Fibroblast of lung (primary cell): ENCODE measurements at regions not wholly inside any gene's neighbourhood (a gene's known extent, or its start where the extent isn't known, plus 50 kb on each side); places are given as distances from the start of the nearest gene placed in this dataset.
"Not testable (repeated sequence)": the region's sequence is repeated elsewhere in the genome, so short reads cannot be mapped to it uniquely, and the experiment has no call there.

Source experiments
- DNase-seq, 2 donors: peaks; one replicate each; pipeline versions ENCODE4 v3.0.0 to v3.0.0-alpha.2; 2010; ENCODE audit warnings: low read depth in 2 of 2
- H2AFZ ChIP-seq: 2 replicates; pipeline ENCODE4 v1.5.1; 2012; ENCODE audit warnings: low read length, control low read depth, inconsistent platforms
- H3K27ac ChIP-seq: 2 replicates; pipeline ENCODE4 v1.5.1; 2011; ENCODE audit warnings: low read length, control low read depth; ENCODE audit not compliant: insufficient read depth
- H3K27me3 ChIP-seq: 2 replicates; pipeline ENCODE4 v1.5.1; 2011; ENCODE audit warnings: mild to moderate bottlenecking, low read length; ENCODE audit not compliant: control insufficient read depth, insufficient read depth
- H3K36me3 ChIP-seq: 2 replicates; pipeline ENCODE4 v1.5.1; 2011; ENCODE audit warnings: low read length; ENCODE audit not compliant: control insufficient read depth, insufficient read depth
- H3K4me1 ChIP-seq: 2 replicates; pipeline ENCODE4 v1.5.1; 2011; ENCODE audit warnings: low read length; ENCODE audit not compliant: control insufficient read depth, insufficient read depth; ENCODE audit errors: extremely low read depth
- H3K4me2 ChIP-seq: 2 replicates; pipeline ENCODE4 v1.5.1; 2011; ENCODE audit warnings: low read length, control low read depth; ENCODE audit not compliant: insufficient read depth; ENCODE audit errors: extremely low read depth
- H3K4me3 ChIP-seq, 4 experiments: fragments of 200-600 bp in 1 of 4; sonication (generic) in 1 of 4; replicated peaks in 1 of 4; 2 replicates each; pipeline ENCODE4 v1.5.1; 2011 to 2016; ENCODE audit warnings: low read length in 4 of 4, low read depth in 3 of 4, mild to moderate bottlenecking in 3 of 4, control low read depth in 2 of 4, inconsistent platforms in 1 of 4, mixed read lengths in 1 of 4; ENCODE audit not compliant: insufficient read depth in 1 of 4; ENCODE audit errors: control extremely low read depth in 1 of 4
- H3K79me2 ChIP-seq: 2 replicates; pipeline ENCODE4 v1.5.1; 2012; ENCODE audit warnings: mild to moderate bottlenecking, low read length, inconsistent platforms; ENCODE audit not compliant: control insufficient read depth, insufficient read depth
- H3K9ac ChIP-seq: 2 replicates; pipeline ENCODE4 v1.5.1; 2011; ENCODE audit warnings: mild to moderate bottlenecking, low read length, control low read depth; ENCODE audit not compliant: insufficient read depth
- H3K9me3 ChIP-seq: 2 replicates; pipeline ENCODE4 v1.5.1; 2012; ENCODE audit warnings: low read depth, low read length; ENCODE audit not compliant: control insufficient read depth, insufficient read depth
- H4K20me1 ChIP-seq: 2 replicates; pipeline ENCODE4 v1.5.1; 2011; ENCODE audit warnings: low read length; ENCODE audit not compliant: control insufficient read depth, insufficient read depth; ENCODE audit errors: extremely low read depth
- CTCF ChIP-seq, 2 donors: IDR thresholded peaks in 1 of 2; conservative IDR thresholded peaks in 1 of 2; 1 replicate in 1 of 2; 2 replicates in 1 of 2; pipeline ENCODE4 v1.5.1; 2011 to 2012; ENCODE audit warnings: low read length in 2 of 2, control low read depth in 1 of 2, inconsistent platforms in 1 of 2, low read depth in 1 of 2, mild to moderate bottlenecking in 1 of 2
- EZH2 ChIP-seq: IDR thresholded peaks from 2 replicates; pipeline ENCODE4 v1.5.1; 2012; ENCODE audit warnings: low read length, control low read depth, mild to moderate bottlenecking; ENCODE audit errors: missing control alignments

- Histone ChIP-seq H3K27me3 (no peaks in the 10 kb centered on the region), H3K27ac (no peak overlapping the region), H3K9ac (no peak overlapping the region), H3K4me2 (no peak overlapping the region), H3K36me3 (no peaks in the 10 kb centered on the region), H3K4me1 (no peaks in the 10 kb centered on the region), H3K79me2 (no peaks in the 10 kb centered on the region), H3K4me3 (no peak overlapping the region), H4K20me1 (no peaks in the 10 kb centered on the region), H3K9me3 (no peaks in the 10 kb centered on the region), H2AFZ (no peak overlapping the region)
- TF ChIP-seq EZH2 (no peak), CTCF (conservative IDR thresholded peaks at IDR 0.05 in 1 of 2, IDR thresholded peaks at IDR 0.05 in 1 of 2; ENCODE audit: low read depth in 1 of 2, low read length in 2 of 2) (no peak)
- no peak for DNase-seq
Measured at GRCh38 chr19:30066781-30067759, 125.0 kb downstream of the URI1 start.

GRCh38 chr19:30067956-30068506, 126.0 kb downstream of the URI1 start:
- not testable (repeated sequence) for DNase-seq, H3K9me3 ChIP-seq, H3K4me2 ChIP-seq, H3K4me1 ChIP-seq, H2AFZ ChIP-seq, H3K27me3 ChIP-seq, H4K20me1 ChIP-seq, H3K9ac ChIP-seq, H3K36me3 ChIP-seq, H3K27ac ChIP-seq, H3K79me2 ChIP-seq, H3K4me3 ChIP-seq

GRCh38 chr19:30068528-30069395, 126.7 kb downstream of the URI1 start:
- no peak for TF ChIP-seq CTCF (conservative IDR thresholded peaks at IDR 0.05 in 1 of 2, IDR thresholded peaks at IDR 0.05 in 1 of 2; ENCODE audit: low read depth in 1 of 2, low read length in 2 of 2)
- TF ChIP-seq EZH2: no peak
- no peak for DNase-seq

More at GRCh38 chr19:30068528-30069395, 126.7 kb downstream of the URI1 start:
- Histone ChIP-seq H3K4me1 (no peaks in the 10 kb centered on the region), H3K27me3 (no peaks in the 10 kb centered on the region), H3K4me3 (no peak overlapping the region), H2AFZ (no peak overlapping the region), H3K79me2 (no peaks in the 10 kb centered on the region), H3K36me3 (no peaks in the 10 kb centered on the region), H3K27ac (no peak overlapping the region), H3K4me2 (no peak overlapping the region), H3K9ac (no peak overlapping the region), H4K20me1 (no peaks in the 10 kb centered on the region), H3K9me3 (no peaks in the 10 kb centered on the region)
